Ramos (cell line): ENCODE measurements at regions not wholly inside any gene's neighbourhood (a gene's known extent, or its start where the extent isn't known, plus 50 kb on each side); places are given as distances from the start of the nearest gene placed in this dataset.

Source experiments
- in situ Hi-C: fragments of 300-500 bp; cut with MboI; formaldehyde crosslinking; loops from one replicate; pipeline ENCODE4 v1.14.3; 2022; ENCODE audit warnings: low sequenced_read_pairs; ENCODE audit not compliant: unreplicated experiment

- in situ Hi-C loops, result no loop called here
These were observed 213.1 kb downstream of the FOXL1 start for GRCh38 chr16:86791287-86792035.

DNA sequence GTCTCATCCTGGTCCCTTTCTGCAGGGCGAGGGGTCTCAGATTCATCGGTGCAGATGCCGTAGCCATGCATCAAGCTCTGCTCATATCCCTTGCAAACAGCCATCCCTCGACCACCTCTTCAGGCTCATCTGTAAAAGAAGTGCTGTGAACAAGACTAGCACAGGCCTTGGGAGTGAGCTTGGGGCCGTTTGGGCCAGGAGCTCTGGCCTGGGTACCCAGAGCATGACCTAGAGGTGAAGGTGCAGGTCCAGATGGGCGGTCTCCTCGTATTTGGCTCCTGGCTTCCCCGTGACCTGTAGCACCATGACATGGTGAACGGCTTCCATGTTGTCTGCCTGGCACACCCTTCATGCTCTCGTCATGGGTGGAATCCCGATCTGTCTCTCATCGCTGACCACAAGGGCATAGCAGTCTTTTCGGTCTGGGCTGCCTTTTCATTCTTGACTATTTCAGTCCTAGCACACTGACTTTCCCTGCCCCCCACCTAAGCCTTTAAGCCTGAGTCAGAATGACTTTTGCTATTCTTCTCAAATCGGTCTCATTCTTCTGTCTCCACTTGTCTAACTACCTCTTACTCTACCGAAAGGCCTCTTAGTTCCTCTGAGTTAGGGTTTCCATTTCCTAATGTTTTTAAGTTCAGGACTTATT lies 216.0 kb downstream of the FOXL1 start:
- in situ Hi-C loops, result no loop called here

DNA sequence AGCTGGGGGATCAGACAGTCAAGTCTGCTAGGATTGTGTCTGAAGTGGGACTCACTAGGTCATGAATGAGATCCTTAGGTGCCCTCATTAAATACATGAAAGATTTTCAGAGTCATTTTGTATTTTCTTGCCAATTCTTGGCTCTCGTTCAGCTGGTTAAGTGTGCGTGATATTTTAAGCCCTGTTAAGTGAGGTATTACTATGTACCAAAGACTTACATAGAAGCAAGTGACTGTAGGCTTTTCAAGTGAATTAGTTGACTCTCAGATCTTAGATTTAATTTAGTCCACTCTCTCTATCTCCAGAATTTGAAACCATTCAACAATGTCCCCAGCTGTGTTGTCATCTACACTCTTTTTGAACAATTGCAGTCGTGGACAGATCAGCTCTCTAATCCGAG lies 219.4 kb downstream of the FOXL1 start:
- in situ Hi-C loops, result no loop called here

DNA sequence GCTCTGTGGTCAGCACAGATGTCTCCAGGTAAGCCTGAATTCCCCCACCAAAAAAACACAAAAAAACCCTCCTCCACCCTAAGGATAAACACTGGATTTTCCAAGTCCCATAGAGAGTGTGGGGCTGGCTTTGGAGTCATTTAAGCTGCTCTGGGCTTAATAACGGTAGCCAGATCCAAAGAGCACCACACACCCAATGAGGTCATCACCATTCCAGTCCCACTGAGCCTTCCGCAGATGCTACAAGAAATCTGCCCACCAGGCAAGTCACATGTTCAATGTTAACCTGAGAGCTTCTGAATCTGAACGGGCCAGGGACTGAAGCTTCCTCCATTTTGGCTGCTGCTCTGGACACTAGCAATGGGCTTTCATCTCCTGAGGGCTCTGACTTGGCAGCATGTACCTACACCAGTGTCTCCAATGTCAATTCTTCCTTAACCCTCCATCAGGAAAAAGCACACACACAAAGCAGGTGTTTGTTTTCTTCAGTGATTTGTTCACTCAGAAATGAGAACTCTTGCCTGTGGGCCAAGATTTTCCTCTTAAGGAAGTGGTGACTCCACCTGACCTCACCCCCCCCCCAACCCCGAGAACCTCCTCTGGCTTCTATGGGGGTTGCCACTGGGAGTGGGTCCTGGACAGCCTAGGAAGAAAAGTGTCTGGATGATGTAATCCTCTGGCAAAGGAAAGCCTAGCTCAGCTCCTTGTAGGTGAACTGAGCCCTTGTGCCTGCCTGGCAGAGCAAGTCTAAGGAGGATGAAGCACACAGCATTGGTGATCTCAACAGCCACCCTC lies 220.1 kb downstream of the FOXL1 start:
- in situ Hi-C loops, result no loop called here

GRCh38 chr16:86799367-86799766 lies 221.0 kb downstream of the FOXL1 start:
- in situ Hi-C loops, result no loop called here

- in situ Hi-C loops, result no loop called here
These were observed 222.5 kb downstream of the FOXL1 start for GRCh38 chr16:86800894-86801293.

DNA sequence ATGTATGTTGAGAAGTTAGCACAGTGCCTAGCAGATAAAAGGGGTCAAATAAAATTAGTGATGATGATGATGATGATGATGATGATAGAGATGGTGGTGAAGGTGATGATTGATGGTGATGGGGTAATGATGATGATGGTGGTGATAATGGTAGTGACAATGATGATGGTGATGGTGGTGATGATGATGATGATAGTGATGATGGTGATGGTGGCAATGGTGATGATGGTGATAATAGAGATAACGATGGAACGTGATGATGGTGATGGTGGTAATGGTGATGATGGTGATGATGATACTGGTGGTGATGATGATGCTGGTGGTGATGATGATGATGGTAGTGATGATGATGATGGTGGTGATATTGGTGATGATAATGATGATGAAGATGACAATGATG lies 223.7 kb downstream of the FOXL1 start:
- in situ Hi-C loops, result no loop called here

DNA sequence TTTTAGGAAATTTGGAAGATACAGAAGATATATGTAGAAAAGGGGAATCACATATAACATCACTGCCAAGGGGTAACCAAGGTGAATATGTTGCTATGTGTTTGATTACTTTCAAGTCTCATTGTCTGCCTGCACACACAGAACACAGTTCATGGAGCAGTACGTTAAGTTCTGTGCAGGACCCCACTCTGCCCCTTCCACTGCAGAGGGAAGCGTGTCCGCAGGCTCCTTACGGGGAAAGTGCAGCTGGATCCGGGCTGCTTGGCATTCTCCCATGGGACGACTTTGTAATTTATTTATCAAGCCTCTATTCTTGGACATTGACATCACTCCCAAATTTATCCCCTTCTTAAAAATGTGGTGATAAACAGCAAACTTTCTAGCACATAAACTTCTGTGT lies 226.8 kb downstream of the FOXL1 start:
- in situ Hi-C loops, result no loop called here

DNA sequence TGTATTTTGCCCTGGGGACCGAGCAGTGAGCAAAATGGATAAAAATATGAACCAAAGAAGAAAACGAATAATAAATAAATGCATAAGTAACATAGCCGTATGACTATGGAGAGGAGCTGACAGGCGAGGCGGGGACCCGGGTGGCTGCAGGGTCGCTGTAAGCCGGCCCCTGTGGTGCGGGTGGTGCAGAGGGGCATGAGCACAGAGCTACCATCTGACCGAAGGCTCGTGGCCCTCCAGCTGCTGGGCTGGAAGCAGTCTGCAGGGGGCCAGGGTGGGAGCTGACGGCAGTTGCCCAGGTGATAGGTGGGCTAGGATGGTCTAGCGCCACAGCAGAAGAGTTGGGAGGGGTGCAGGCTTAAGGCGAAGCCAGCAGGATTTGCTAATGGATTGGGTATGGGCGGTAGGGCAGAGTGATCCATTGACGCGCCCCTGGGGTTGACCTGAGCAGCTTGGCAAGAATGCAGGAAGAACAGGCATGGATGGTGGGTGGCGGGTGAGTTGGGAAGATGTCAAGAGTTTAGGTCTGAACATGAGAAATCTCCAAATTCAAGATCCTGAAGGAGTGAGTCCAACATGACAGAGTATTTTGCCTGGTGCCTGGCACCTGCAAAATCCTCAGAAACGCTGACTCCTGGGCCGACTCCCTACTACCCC lies 228.0 kb downstream of the FOXL1 start:
- in situ Hi-C loops, result no loop called here

DNA sequence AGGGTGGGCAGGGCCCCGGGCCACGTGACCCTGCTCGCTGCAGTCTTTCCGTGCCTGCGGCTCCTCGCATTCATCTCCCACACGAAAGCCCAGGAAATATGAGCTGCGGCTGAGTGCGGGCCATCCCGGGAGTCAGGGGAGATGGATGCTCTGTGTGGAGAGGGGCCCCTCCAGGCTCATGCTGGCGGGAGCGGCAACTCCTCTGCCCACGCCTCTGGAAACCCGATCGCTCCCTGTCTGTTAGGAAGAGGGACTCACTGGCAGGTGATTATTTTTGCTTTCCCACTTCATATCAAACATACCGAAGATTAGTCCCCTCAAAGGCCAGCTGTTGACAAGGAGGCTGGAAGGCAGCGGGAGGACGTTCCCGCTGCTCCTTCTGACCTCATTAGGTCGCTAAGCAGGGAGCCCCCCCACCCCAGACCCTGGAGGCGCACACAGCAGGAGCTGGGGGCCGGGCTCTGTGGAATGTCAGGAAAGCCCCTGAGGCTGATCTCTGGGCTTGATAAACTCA lies 228.5 kb downstream of the FOXL1 start:
- in situ Hi-C loops, result no loop called here

GRCh38 chr16:86808863-86809444 lies 230.6 kb downstream of the FOXL1 start:
- in situ Hi-C loops, result no loop called here

DNA sequence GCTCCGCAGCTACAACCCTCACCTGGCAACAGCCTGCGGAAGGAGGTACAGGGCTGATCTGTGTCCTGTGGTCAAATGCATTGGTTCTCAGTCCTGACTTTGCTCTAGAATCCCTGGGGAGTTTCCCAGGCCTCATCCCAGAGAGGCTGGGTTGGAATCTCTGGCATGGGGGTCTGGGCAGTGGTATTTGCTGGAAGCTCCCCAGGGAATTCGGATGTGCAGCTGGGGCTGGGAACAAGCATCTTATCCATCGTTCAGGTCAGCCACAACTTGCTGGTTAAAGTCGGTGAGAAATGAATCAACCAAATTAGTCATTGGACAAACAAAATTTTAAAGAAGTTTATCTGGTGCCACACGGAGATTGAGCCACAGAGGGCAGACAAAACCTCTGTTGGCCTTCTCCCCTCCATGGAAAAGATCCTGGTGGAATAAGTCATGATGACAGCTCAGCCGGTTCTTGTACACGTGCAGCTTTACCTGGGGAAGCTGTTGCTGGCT lies 231.2 kb downstream of the FOXL1 start:
- in situ Hi-C loops, result no loop called here

- in situ Hi-C loops, result no loop called here
These were observed 231.7 kb downstream of the FOXL1 start for GRCh38 chr16:86810062-86810461.

- in situ Hi-C loops, result no loop called here
These were observed 234.1 kb downstream of the FOXL1 start for GRCh38 chr16:86812363-86812970.

DNA sequence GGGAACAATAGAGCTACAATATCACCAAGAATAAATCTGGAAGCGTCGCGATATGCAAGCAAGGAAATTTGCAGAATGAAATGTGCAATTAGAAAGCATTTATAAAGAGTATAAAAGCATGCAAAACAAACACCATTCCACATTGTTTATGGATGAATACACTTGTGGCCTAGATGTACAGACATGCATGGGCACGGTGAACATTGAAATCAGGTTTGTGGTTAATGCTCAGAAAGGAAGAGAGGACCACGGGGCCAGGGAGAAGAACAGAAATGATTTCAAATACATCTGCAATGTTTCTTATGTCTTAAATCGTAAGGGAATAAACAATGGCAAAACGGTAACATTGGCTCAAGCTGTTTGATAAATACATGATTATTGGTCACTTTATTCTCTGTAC lies 235.9 kb downstream of the FOXL1 start:
- in situ Hi-C loops, result no loop called here

DNA sequence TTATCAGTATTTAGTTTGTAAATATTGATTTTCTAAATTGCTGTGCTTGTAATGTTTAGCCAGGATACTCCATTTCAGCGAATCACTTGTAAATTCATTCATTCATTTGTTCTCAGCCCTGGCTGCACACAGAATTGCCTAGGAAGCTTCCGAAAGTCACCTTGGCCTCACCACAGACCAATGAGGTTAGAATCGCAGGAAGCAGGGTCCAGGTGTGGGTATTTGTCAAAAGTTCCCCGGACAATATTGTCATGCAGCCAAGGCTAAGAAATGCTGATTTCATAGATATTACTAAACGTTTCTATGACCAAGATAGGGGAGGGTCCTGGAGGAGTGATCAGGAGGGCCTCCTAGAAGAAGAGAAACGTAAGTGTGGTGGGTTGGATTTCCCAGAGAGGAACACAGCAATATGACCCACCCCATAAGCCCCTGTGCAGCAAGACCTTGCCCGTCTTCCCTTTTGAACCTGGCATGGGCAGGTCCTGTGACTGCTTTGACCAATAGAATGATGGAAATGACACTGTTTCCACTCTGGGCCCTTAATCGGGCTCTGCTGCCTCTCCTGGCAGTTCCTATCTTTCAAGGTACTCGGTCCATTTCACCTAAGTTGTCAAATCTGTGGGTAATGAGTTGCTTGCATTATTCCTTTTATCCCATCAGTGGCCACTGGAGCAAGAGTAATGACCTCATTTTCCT lies 238.7 kb downstream of the FOXL1 start:
- in situ Hi-C loops, result no loop called here

- in situ Hi-C loops, result no loop called here
These were observed 240.6 kb downstream of the FOXL1 start for GRCh38 chr16:86818671-86819532.

DNA sequence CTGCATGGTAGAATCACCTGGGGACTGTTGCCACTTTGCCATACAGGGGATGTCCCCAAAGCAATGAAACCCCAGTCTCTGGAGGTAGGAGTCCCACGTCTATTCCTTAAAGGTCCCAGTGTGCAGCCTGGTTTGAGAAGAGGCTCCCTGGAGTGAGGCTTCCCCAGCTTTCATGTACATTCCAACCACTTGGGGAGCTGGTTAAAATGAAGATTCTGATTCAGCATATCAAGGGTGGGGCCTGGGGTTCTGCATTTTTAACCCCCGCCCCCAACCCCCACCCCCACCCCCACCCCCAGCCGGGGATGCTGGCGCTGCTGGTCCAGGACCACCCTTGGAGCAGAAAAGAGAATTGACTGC lies 241.2 kb downstream of the FOXL1 start:
- in situ Hi-C loops, result no loop called here
